ENCODE measurements at regions not wholly inside any gene's neighbourhood (a gene's known extent, or its start where the extent isn't known, plus 50 kb on each side); places are given as distances from the start of the nearest gene placed in this dataset.

DNA sequence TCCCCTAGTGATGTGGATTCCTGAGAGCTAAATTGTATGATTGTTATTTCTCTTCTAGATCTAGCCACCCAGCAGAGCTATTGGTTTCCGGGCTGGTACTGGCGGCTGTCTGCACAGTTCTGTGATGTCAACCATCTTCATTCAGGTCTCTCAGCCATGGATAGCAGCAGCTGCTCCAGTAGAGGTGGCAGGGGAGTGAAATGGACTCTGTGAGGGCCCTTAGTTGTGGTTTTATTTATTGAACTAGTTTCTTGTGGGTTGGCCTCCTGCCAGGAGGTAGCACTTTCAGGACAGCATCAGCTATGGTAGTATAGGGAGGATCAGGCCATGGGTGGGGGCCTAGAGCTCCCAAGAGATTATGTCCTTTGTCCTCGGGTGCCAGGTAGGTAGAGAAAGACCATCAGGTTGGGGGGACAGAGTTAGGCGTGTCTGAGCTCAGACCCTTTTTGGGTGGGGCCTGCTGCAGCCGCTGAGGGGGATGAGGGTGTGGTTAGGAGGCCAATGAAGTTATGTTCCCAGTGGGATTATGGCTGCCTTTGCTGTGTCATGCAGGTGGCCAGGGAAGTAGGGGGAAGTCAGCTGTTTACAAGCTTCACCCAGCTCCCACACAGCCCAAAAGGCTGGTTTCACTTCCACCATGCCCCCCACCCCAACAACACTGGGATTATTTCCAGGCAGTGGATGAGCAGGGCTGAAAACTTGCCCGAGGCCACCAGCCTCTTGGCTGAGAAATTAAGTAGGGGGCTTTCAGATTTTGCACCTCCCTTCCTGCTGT, 55.1 kb upstream of the RGS4 start:
- DNase-seq (ENCODE audit: low read depth), result no peak

DNA sequence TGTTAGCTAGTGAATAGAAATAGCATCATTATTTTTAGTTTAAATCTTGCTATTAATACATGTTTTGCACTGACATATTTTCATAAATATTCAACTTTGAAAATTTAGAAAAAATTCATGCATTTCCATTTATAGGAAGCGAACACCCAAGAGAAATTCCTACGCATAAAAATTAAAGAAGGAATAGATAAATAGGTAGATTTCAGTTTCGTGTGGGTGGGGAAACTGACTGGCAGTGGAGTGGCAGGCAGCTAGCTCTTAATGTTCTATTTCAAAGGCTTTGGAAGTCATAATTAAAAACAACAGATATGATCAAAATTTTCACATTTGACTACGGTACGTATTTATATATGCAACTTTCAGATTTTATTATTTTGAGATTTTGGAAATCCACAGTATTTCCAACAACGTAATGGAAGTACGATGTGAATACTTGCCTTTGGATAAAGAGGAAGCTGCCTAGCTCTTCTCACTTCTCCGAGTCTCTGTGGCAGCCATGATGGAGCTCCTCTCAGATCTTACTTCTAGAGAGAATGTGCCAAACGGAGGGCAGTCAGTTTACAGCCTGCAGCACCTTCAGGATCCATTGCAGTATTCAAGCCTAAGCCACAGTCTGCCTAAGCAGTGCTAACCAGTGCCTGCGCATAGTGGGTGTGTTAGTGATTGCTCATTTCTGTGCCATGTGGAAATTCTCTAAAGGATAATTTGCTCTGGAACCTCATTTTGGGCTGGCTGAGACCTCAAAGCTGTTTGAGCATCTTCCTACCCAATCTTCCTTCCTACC, 62.9 kb upstream of the RGS4 start:
- no peak for DNase-seq (ENCODE audit: low read depth)

DNA sequence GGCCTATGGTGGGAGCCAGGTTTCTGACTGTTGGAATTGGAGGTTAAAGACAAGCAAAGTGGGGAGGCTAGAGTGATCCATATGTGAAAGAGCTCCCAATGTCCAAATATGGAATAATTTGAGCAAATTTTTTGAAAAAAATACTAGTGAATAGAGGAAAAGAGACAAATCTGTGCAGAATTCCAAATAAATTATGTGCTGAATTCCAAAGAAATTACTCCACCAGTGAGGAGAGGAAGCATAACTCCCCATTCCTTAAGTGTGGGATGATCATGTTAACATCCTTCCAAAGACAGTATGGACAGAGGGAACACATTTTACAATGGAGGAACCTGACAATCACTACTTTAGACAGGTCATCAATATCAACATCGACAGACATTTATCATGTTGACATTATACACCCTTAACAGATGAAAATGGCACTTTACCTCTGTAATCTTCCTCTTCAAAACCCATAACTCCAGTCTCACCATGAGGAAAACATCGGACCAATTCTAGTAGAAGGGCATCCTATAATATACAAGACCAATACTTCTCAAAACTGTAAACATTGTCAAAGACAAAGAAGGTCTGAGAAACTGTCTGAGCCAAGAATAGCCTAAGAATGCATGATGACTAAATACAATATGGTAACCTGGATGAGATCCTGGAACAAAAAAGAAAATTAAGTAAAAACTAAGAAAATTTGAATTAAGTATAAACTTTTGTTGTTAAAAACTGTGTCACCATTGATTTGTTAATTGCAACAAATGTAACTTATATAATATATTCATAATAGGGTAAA, 71.5 kb upstream of the RGS4 start:
- DNase-seq (ENCODE audit: low read depth), result no peak

DNA sequence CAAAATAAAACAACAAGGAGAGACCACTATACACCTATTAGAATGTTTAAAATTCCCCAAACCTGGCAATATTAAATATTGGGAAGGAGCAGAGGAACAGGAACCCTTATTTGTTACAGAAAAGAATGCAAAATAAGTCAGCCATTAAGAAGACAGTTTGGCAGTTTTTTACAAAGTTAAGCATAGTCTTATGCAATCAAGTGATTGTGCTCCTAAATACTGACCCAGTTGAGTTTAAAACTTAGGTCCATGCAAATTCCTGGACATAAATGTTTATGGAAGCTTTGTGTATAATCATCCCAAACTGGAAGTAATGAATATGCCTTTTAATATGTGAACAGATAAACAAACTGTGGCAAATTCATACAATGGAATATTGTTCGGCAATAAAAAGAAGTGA, 72.9 kb upstream of the RGS4 start:
- no peak for DNase-seq (ENCODE audit: low read depth)

DNA sequence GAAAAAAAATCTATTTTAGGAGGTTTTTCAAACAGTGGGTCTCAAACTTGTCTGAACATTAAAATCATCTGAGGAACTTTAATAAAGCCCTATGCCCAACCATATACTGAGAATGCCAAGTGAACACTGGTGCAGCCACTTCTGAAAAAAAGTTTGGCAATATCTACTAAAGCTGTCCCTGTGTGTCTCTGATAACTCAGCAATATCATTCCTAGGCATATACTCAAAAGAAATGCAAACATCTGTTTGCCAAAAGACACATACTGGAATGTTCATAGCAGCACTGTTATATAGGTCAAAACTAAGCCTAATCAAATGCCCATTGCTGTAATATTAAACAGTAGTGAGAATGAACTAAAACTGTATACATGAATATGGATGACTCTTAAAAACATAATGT, 74.2 kb upstream of the RGS4 start:
- no peak for DNase-seq (ENCODE audit: low read depth)

DNA sequence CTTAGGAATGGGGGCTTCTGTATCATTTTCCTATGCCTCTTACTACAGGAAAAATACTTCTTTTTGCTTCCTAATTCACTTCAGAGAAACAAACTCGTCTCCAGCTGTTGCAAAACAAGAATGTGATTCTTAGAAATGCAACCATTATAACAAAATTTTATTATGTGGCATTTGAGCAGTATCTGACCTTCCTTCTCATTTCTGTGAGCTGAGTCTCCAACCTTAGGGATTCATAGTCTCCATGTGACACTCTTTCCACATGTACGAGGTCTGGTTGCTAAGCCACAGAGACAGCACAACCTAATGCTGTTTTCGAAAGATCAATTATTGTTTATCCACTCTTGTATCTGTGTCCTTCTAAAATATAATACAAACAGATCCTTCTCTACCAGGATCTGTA, 75.3 kb upstream of the RGS4 start:
- no peak for DNase-seq (ENCODE audit: low read depth)

DNA sequence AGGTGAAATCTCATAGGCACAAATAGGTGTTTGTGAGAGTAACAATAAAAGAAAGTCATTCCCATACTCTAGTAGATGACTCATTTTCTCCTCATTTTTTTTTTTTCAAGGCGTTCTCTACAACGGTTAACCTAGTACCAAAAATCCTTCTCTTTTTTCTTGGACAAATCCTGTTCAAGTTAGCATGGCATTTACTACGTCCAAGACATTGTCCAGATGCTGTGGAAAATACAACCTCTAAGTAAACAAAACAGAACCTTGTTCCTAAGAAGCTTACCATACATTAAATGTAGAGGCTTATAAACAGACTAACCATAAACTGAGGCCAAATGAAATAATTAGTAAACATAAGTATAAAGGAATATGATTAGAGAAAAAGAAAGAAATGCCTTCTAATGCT, 76.2 kb upstream of the RGS4 start:
- no peak for DNase-seq (ENCODE audit: low read depth)

DNA sequence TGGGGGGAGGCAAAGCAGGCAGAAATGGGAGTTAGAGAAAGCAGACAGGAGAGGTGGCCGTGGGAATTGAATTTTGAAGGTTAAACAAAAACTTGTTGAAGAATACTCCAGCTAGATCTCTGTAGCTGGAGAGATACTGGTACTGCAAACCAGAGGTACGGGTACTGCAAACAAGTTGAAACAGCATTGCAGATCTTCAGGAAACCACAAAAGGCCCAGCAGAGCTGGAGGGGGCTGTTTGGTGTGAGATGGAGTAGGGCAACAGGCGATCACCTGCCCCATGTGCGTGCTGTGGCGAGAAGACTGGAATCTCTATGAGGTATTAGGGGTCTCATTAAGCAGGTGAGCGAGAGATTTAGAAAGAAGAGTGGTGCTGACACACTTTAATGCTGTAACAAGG, 77.7 kb upstream of the RGS4 start:
- no peak for DNase-seq (ENCODE audit: low read depth)

DNA sequence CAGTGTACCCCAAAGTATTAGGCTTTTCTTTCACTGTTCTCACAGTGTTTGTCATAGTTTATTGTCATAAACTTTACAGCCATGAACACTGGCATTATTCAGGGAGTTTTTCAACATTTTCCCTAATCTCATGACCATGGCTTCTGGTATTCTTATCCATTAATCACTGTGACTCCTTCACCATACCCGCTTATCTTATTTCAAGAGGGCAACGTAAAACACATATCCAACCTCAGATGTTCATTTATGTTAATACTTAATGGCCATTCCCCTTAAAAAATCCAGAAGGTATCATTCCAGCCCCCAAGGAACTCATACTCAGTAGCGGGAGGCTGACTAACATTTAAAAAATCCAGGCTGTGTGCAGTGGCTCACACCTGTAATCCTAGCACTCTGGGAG, 78.5 kb upstream of the RGS4 start:
- no peak for DNase-seq (ENCODE audit: low read depth)

DNA sequence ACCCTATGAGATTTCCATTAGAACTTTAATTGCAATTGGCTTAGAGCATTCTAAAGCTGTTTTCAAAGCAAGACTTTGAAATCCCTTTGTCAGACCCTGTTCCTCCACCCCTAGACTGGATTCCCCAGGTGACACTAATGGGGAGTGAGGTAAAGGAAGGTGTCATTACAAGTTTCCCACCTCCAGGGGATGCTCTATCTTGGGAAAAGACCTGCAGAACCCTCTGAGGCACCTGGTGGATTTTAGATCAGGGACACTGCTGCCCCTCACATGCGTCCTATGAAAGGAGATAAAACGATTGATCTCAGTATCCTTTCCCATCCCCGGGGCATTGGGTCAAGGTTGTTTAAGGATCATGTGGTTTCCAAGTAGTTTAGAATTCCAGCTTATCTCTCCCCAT, 80.3 kb upstream of the RGS4 start:
- DNase-seq (ENCODE audit: low read depth), result no peak

DNA sequence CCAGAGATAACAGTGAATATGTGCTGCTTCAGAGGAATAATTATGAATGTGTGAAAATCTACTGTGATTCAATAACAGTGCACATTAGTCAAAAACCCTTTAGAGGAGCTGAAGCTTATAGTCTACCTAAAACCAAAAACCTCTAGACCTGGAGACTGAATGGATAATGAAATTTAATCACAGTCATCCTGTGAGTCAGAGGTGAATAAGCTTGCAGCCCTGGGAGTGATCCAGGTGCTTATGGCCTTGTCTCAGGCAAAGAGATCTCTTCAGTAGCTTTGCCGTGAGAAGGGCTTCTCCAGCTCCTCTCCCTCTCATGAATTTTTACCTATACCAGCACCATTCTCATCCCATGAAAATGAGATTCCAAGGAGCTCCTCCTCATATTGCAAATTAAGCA, 81.3 kb upstream of the RGS4 start:
- no peak for DNase-seq (ENCODE audit: low read depth)

DNA sequence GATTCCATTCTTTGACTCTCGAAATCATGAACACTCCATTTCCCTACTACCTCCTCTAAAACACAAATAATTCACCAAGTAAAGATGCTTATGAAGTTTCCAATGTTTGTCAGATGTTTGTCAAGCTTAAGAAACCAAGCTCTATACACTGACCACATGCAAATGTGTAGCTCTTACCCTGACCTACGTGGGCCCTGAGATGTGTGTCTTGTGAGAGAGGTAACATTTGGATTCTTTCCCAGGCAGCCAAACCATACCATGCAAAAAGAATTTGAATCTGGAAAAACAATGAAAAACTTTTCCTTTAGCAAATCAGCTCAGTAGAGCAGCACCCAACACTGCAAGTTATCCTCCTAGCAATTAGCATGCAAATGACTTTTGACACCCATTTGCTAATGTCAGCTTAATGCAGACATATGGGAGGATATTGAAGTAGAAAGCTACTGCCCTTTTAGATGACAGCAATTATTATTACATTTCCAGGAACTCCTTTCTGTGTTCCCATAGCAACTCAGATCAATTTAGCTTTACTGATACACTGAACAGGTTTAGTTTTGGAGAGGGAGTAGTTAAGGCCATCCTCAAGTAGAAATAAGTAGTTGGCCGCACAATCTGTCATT, 83.2 kb upstream of the RGS4 start:
- no peak for DNase-seq (ENCODE audit: low read depth)

DNA sequence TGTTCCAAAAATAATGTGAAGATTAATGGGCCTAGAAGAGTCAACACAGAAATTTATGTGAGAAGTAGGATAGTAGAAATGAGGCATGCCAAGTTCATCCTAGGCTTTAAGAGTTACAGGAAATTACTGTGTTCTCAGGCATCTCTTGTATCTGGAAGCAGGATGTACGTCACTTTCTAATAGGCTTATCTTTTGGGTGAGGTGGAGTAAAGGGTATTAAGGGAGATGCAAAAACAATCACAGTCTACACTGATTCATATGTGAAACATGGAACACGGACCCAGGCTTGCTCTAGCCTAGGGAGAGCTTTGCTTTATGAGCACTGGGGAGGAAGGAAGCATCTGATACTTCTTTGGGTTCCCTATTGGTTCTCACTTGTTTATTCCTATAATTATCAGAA, 84.5 kb upstream of the RGS4 start:
- DNase-seq (ENCODE audit: low read depth), result peak; percentile 81

DNA sequence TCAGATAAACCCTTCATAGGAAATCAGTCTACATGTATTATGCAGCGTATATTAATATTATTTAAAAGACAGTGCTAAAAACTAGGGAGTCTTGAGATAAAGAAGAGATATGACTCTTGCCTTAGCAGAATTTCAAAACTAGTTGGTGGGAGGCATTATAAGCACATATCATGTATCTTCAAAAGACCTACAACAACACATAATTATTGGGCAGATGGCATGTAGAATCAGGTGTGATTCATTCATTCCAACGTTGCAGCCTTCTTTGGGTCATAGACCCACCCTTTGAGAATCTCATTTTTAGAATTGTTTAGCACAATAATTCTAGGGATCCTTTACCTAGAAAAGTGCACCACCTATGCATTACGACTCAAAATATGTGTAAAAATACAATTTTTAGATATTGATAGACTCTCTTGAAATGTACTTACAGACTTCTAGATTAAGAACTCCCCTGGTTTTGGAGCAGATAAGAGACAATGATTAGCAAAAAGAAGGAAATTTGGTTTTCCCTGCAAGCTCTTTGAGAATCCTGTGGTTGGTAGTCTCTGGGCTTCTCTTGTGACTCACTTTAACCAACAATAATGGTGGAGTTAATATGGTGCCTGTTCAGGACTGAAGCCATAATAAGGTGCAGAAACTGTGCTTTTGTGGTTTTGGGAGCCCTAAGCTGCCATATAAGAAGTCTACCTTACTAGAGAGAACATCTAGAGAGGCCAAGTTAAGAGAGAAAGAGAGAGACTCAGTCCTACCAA, 85.3 kb upstream of the RGS4 start:
- no peak for DNase-seq (ENCODE audit: low read depth)

DNA sequence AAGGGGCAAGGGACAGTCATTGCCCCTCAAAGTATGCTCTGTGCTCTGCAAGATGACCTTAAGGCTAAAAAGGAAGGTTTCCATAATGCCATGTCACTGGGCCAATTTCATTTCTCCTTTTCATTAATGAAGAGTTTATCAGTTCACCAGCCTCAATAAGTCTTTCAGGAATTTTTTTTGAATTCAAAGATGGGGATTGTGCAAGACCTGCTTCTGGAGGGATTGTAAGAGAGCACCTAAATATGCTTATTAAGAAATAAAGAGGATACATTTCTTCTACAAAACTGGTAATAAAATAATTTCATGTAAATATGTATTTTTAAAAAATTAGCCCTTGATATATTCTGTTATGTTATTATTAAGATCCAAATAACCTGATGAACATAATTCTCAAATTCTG, 86.8 kb upstream of the RGS4 start:
- no peak for DNase-seq (ENCODE audit: low read depth)

DNA sequence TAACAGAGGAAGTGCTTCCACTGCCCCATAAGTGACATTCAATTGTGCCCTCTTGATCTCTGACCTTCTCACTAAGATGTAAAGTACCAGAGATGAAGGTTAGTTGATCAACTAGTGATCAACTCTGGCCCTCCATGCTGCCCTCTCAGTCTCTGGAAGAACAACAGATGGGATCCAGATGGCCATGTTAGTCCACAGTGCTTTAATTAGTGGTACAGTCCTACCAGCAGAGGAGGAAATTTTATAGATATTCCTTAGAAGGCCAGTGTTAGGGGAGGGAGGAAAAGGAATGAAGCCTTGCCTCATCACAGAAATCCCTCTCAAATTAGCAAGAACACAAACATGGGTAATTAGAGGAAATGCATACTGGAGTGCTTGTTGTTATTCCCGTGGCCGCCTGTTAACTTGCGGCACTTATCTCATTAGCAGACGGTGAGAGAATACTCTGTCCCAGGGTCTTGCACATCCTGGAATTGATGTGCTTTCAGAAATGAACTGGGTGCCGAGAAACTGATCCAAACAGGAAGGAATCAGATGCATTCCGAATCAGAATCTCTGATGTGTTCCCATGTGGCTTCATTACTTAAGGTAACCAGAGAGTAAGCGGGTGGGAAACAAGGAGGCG, 91.1 kb upstream of the RGS4 start:
- DNase-seq (ENCODE audit: low read depth), result no peak

DNA sequence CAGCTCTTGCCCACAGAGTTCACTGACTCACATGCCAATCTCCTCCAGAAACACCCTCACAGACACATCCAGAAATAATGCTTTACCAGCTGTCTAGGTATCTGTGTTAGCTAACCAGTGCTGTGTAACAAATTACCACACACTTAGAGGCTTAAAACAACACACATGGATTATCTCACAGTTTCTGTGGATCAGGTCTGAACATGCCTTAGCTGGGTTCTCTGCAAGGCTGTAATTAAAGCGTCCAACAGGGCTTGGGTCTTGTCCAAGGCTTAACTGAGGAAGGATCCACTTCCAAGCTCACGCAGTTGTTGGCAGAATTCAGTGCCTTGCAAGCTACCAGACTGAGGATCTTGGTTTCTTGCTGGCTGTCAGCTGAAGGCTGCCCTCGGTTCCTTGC, 92.5 kb upstream of the RGS4 start:
- DNase-seq (ENCODE audit: low read depth), result no peak

DNA sequence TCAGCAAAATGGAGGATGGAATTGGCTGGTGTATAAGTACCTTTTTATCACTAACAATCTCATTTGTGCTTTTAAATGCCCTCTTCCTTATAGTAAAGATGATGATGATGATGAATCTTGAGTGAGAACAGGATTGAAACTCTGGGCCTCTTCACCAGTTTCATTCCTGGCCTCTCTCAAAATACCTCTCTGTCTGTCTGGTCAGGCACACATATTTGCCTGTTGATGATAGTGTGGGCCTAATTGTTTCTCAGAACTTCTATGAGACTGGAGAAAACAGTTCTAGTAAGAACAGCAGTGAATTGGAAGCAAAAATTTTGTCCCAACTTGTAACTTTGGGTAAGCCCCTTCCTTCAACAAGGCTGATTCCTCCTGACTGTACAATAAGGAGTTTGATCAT, 94.4 kb upstream of the RGS4 start:
- DNase-seq (ENCODE audit: low read depth), result no peak

DNA sequence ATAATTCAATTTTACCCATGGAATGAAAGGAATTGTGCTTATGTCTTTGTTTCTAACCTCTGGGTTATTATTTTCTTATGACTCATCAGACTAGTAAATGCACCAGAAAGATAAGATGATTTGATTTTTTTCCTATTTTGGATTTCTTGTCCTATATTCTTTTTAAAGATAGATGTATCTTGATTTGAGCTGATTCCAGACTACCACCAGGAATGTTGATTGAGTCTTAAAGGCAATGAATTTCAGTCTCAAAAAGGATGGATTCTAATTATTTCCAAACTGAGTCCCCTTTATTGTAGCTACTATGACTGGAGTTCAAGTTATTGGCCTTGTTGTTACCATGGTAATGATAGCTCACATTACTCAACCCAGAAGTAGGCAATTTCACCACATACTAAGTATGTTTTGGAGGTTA, 95.8 kb upstream of the RGS4 start:
- no peak for DNase-seq (ENCODE audit: low read depth)

DNA sequence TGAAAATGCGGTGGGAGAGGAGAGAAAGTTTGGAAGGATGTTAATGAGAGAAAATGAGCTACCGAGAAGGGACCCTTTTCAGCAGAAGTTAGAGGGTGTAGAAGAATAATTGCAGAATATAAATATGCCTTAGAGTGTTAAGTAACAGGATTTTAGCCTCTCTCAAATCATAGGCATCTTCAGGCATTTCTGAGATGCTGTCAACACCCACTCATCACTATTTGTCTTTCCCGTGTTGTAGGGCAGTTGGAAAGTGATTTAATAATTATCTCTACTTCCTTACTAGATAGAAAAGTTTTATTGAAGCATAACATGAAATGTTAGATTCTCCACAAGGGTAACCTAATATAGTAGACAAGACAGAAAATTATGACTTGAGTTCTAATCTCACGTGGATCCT, 96.4 kb upstream of the RGS4 start:
- no peak for DNase-seq (ENCODE audit: low read depth)

DNA sequence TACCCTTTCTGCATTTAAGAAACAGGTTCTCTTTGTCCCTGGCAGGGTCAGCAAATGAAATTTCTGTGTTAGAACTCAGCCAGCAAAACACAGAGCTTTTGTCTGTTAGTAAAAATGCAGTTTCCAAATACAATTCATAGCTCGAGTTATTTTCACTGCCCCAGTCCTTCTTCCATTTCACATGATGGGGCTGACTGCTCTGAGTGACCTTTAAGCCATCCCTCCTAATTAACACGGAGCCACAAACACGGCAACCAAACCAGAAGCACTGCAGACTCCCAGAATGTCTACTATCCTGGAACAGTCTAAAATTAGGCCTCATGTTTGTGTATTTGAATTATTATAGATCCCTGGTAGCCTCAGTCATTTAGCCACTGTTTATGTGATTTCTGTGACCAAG, 99.1 kb upstream of the RGS4 start:
- no peak for DNase-seq (ENCODE audit: low read depth)

Measured in HS-27A (cell line).